Lower leg skin (tissue), 3 donors: ENCODE measurements at regions not wholly inside any gene's neighbourhood (a gene's known extent, or its start where the extent isn't known, plus 50 kb on each side); places are given as distances from the start of the nearest gene placed in this dataset.

Source experiments
- CTCF ChIP-seq, 3 donors: fragments of 450-650 bp; IDR thresholded peaks; one replicate each; pipeline ENCODE4 v1.5.1; 2016; ENCODE audit warnings: antibody characterized with exemption in 3 of 3, mild to moderate bottlenecking in 3 of 3, moderate library complexity in 2 of 3
- POLR2A ChIP-seq, 2 donors: fragments of 450-650 bp; IDR thresholded peaks; one replicate each; pipeline ENCODE4 v1.6.1; 2016 to 2017; ENCODE audit warnings: antibody characterized with exemption in 2 of 2, mild to moderate bottlenecking in 1 of 2, moderate library complexity in 1 of 2

- TF ChIP-seq POLR2A (IDR thresholded peaks at IDR 0.05) = no peak
- no peak for TF ChIP-seq CTCF (IDR thresholded peaks at IDR 0.05)
Observed at GRCh38 chr3:40718209-40718608, 193.4 kb downstream of the ZNF621 start.
